ENCODE measurements at regions not wholly inside any gene's neighbourhood (a gene's known extent, or its start where the extent isn't known, plus 50 kb on each side); places are given as distances from the start of the nearest gene placed in this dataset.

- H3K36me3 ChIP-seq (replicated peaks in 1 of 2; ENCODE audit: control insufficient read depth in 1 of 2, insufficient read depth in 2 of 2, low read length in 2 of 2) = no peaks in the 10 kb centered on the region
- H3K9ac ChIP-seq (ENCODE audit: insufficient read depth, low read depth, low read length) = no peak overlapping the region
- H3K27ac ChIP-seq (ENCODE audit: extremely low read length, insufficient read depth, low read length) = no peak overlapping the region
- CTCF ChIA-PET (ENCODE audit: low intra/inter-chr PET ratio, low total read pairs) = no interaction called here
- ATAC-seq (no peak), DNase-seq (ENCODE audit: low spot score) (no peak), FAIRE-seq (no peak)
- no peaks in the 10 kb centered on the region for H4K20me1 ChIP-seq (ENCODE audit: insufficient read depth, low read length)
- H2AFZ ChIP-seq (ENCODE audit: low read length) = no peak overlapping the region
- H3K4me3 ChIP-seq (replicated peaks in 1 of 3; ENCODE audit: insufficient read depth in 1 of 3, low read depth in 2 of 3, low read length in 3 of 3) = no peak overlapping the region
- POLR2A ChIA-PET = no interaction called here
- intact Hi-C loops (cut with micrococcal nuclease; ENCODE audit: unreplicated experiment) (no loop called here), in situ Hi-C loops (cut with HindIII; ENCODE audit: extremely low pct_ligation_motif_present, low pct_unique_long_range_greater_than_20kb) (no loop called here)
- no peaks in the 10 kb centered on the region for H3K79me2 ChIP-seq (ENCODE audit: insufficient read depth, low read length)
- BruUV-seq (replicated peaks) = no TSS peak
- H3K9me3 ChIP-seq (ENCODE audit: low read length) = no peaks in the 10 kb centered on the region
- H3K4me1 ChIP-seq (ENCODE audit: insufficient read depth, low read length) = peaks cover 2% of the 10 kb centered on the region
- H3K4me2 ChIP-seq (ENCODE audit: low read depth, low read length) = no peak overlapping the region
- H3K27me3 ChIP-seq (ENCODE audit: control insufficient read depth in 1 of 2, insufficient read depth in 2 of 2, low read length in 2 of 2) = peaks cover 13 to 53% of the 10 kb centered on the region in 2 experiments; a peak in 4 of 5 replicates
- WGBS (ENCODE audit: low lambda C conversion rate) = 0% methylated on average over 2 of the region's 2 CpGs
- no peak for TF ChIP-seq PATZ1 (CRISPR knock-in tag; IDR thresholded peaks at IDR 0.05)
- no peak for TF ChIP-seq AFF4 (CRISPR knock-in tag; IDR thresholded peaks at IDR 0.05)
- TF ChIP-seq ZBTB40 (IDR thresholded peaks at IDR 0.05) = no peak
- TF ChIP-seq ZBTB40 (CRISPR knock-in tag; IDR thresholded peaks at IDR 0.05) = no peak
- no peak for TF ChIP-seq KLF9 (CRISPR knock-in tag; IDR thresholded peaks at IDR 0.05; ENCODE audit: low read depth)
- TF ChIP-seq ZSCAN29 (CRISPR knock-in tag; conservative IDR thresholded peaks at IDR 0.05) = no peak
- no peak for TF ChIP-seq GTF2F1 (IDR thresholded peaks at IDR 0.05; ENCODE audit: low read length)
- TF ChIP-seq HDAC6 (IDR thresholded peaks at IDR 0.05; ENCODE audit: low read depth, low read length) = no peak
Measured at GRCh38 chr10:101282947-101283346, 53.7 kb upstream of the LBX1 start.

All from HepG2 (cell line).